ENCODE measurements at regions not wholly inside any gene's neighbourhood (a gene's known extent, or its start where the extent isn't known, plus 50 kb on each side); places are given as distances from the start of the nearest gene placed in this dataset.

GRCh38 chr1:100624886-100625610 is 87.1 kb downstream of the GPR88 start:
- Histone ChIP-seq H3K36me3 (replicated peaks; ENCODE audit: insufficient read depth, low read length) (no peaks in the 10 kb centered on the region), H3K4me2 (ENCODE audit: low read depth, low read length) (no peak overlapping the region), H3K4me1 (ENCODE audit: low read length) (no peaks in the 10 kb centered on the region), H3F3A (ENCODE audit: insufficient read depth, low read length) (no peaks in the 10 kb centered on the region), H3K27me3 (replicated peaks; ENCODE audit: insufficient read depth, low read length) (no peaks in the 10 kb centered on the region), H3K9me3 (replicated peaks; ENCODE audit: insufficient read depth, low read length) (no peaks in the 10 kb centered on the region), H2AFZ (ENCODE audit: low read length) (no peak overlapping the region), H3K27ac (ENCODE audit: low read length) (no peak overlapping the region), H3K79me2 (ENCODE audit: low read length) (no peaks in the 10 kb centered on the region), H3K9me2 (replicated peaks; ENCODE audit: insufficient read depth, low read length) (no peaks in the 10 kb centered on the region), H3K4me3 (ENCODE audit: low read length) (no peak overlapping the region), H4K20me1 (ENCODE audit: insufficient read depth, low read length) (no peaks in the 10 kb centered on the region), H3K9ac (ENCODE audit: low read length) (no peak overlapping the region)
- no peak for DNase-seq
- TF ChIP-seq EZH2 (optimal IDR thresholded peaks at IDR 0.05; ENCODE audit: low read depth, low read length): no peak
- TF ChIP-seq CTCF (IDR thresholded peaks at IDR 0.05; ENCODE audit: low read length): no peak
- no peak for TF ChIP-seq EZH2phosphoT487 (IDR thresholded peaks at IDR 0.05; ENCODE audit: low read length)

- H4K20me1 ChIP-seq (ENCODE audit: insufficient read depth, low read length): no peaks in the 10 kb centered on the region
- H2AFZ ChIP-seq (ENCODE audit: low read length): no peak overlapping the region
- no peaks in the 10 kb centered on the region for H3F3A ChIP-seq (ENCODE audit: insufficient read depth, low read length)
- no peaks in the 10 kb centered on the region for H3K9me2 ChIP-seq (replicated peaks; ENCODE audit: insufficient read depth, low read length)
- no peaks in the 10 kb centered on the region for H3K4me1 ChIP-seq (ENCODE audit: low read length)
- H3K9me3 ChIP-seq (replicated peaks; ENCODE audit: insufficient read depth, low read length): no peaks in the 10 kb centered on the region
- H3K4me3 ChIP-seq (ENCODE audit: low read length): no peak overlapping the region
- H3K4me2 ChIP-seq (ENCODE audit: low read depth, low read length): no peak overlapping the region
- no peak for DNase-seq
- H3K27me3 ChIP-seq (replicated peaks; ENCODE audit: insufficient read depth, low read length): no peaks in the 10 kb centered on the region
- no peak overlapping the region for H3K9ac ChIP-seq (ENCODE audit: low read length)
- TF ChIP-seq EZH2phosphoT487 (IDR thresholded peaks at IDR 0.05; ENCODE audit: low read length): no peak
- no peak for TF ChIP-seq CTCF (IDR thresholded peaks at IDR 0.05; ENCODE audit: low read length)
- no peak for TF ChIP-seq EZH2 (optimal IDR thresholded peaks at IDR 0.05; ENCODE audit: low read depth, low read length)
- H3K27ac ChIP-seq (ENCODE audit: low read length): no peak overlapping the region
- no peaks in the 10 kb centered on the region for H3K79me2 ChIP-seq (ENCODE audit: low read length)
- H3K36me3 ChIP-seq (replicated peaks; ENCODE audit: insufficient read depth, low read length): no peaks in the 10 kb centered on the region
Observed at GRCh38 chr1:100626397-100626796, 88.5 kb downstream of the GPR88 start.

GRCh38 chr1:100627054-100627716 is 89.2 kb downstream of the GPR88 start:
- Histone ChIP-seq H3K4me2 (ENCODE audit: low read depth, low read length) (no peak overlapping the region), H3K9me2 (replicated peaks; ENCODE audit: insufficient read depth, low read length) (no peaks in the 10 kb centered on the region), H3F3A (ENCODE audit: insufficient read depth, low read length) (no peaks in the 10 kb centered on the region), H3K36me3 (replicated peaks; ENCODE audit: insufficient read depth, low read length) (no peaks in the 10 kb centered on the region), H3K27me3 (replicated peaks; ENCODE audit: insufficient read depth, low read length) (no peaks in the 10 kb centered on the region), H3K9me3 (replicated peaks; ENCODE audit: insufficient read depth, low read length) (no peaks in the 10 kb centered on the region), H4K20me1 (ENCODE audit: insufficient read depth, low read length) (no peaks in the 10 kb centered on the region), H3K79me2 (ENCODE audit: low read length) (no peaks in the 10 kb centered on the region), H3K27ac (ENCODE audit: low read length) (no peak overlapping the region), H3K9ac (ENCODE audit: low read length) (no peak overlapping the region), H2AFZ (ENCODE audit: low read length) (no peak overlapping the region), H3K4me1 (ENCODE audit: low read length) (no peaks in the 10 kb centered on the region), H3K4me3 (ENCODE audit: low read length) (no peak overlapping the region)
- no peak for DNase-seq
- no peak for TF ChIP-seq CTCF (IDR thresholded peaks at IDR 0.05; ENCODE audit: low read length)
- TF ChIP-seq EZH2 (optimal IDR thresholded peaks at IDR 0.05; ENCODE audit: low read depth, low read length): no peak
- TF ChIP-seq EZH2phosphoT487 (IDR thresholded peaks at IDR 0.05; ENCODE audit: low read length): no peak

Measured in MM.1S (cell line).